SK-N-SH (cell line): ENCODE measurements at regions not wholly inside any gene's neighbourhood (a gene's known extent, or its start where the extent isn't known, plus 50 kb on each side); places are given as distances from the start of the nearest gene placed in this dataset.

Experiments used
- FOXM1 ChIP-seq: IDR thresholded peaks from 2 replicates; pipeline ENCODE4 v1.4.0; 2012; ENCODE audit warnings: low read depth, mild to moderate bottlenecking
- JUND ChIP-seq: IDR thresholded peaks from 2 replicates; pipeline ENCODE4 v1.4.0; 2012
- PBX3 ChIP-seq: IDR thresholded peaks from 2 replicates; pipeline ENCODE4; 2012
- SMC3 ChIP-seq: IDR thresholded peaks from 2 replicates; pipeline ENCODE4 v1.6.1; 2012; ENCODE audit warnings: low read depth, low read length, improper control_type of control experiment
- TCF12 ChIP-seq: IDR thresholded peaks from 2 replicates; pipeline ENCODE4 v1.4.0; 2012
- TF ChIP-seq, protein P1 (sequence below): fragments of 200-600 bp; sonication (generic); IDR thresholded peaks from 2 replicates; pipeline ENCODE4 v1.6.1; 2017; ENCODE audit warnings: antibody characterized with exemption, mild to moderate bottlenecking, moderate library complexity

DNA sequence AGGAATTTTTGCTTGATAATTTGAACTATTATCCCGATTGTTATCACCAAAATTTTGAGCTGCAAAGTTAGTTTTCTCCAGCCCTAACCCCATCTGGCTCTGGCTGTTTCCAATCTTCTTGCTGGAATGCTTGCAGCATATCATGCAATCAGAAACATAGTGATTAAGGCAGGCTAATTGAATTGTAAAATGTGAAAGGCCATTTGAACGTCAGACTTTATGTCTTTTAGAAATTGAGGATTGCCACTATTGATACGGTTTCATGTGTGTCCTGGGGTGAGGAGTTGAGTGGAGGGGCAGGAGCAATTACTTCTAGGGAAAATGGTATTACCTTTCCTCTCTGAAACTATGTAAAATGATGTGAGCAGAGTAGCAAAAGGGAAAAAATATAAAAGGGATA lies 1674.5 kb upstream of the LRRTM1 start:
- TF ChIP-seq, protein P1, sequence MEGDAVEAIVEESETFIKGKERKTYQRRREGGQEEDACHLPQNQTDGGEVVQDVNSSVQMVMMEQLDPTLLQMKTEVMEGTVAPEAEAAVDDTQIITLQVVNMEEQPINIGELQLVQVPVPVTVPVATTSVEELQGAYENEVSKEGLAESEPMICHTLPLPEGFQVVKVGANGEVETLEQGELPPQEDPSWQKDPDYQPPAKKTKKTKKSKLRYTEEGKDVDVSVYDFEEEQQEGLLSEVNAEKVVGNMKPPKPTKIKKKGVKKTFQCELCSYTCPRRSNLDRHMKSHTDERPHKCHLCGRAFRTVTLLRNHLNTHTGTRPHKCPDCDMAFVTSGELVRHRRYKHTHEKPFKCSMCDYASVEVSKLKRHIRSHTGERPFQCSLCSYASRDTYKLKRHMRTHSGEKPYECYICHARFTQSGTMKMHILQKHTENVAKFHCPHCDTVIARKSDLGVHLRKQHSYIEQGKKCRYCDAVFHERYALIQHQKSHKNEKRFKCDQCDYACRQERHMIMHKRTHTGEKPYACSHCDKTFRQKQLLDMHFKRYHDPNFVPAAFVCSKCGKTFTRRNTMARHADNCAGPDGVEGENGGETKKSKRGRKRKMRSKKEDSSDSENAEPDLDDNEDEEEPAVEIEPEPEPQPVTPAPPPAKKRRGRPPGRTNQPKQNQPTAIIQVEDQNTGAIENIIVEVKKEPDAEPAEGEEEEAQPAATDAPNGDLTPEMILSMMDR = no peak
- TF ChIP-seq FOXM1 (no peak), TCF12 (no peak), SMC3 (no peak), PBX3 (no peak), JUND (no peak)
